Tibial nerve (tissue), 4 donors: ENCODE measurements at regions not wholly inside any gene's neighbourhood (a gene's known extent, or its start where the extent isn't known, plus 50 kb on each side); places are given as distances from the start of the nearest gene placed in this dataset.
"Not testable (repeated sequence)": the region's sequence is repeated elsewhere in the genome, so short reads cannot be mapped to it uniquely, and the experiment has no call there.

ENCODE experiments used
- DNase-seq, 2 donors: peaks; one replicate each; pipeline ENCODE4 v3.0.0-alpha.2; 2019; ENCODE audit warnings: low spot score in 2 of 2
- H3K27ac ChIP-seq, 4 donors: fragments of 200-600 bp; sonication (generic) in 3 of 4; one replicate each; pipeline ENCODE4 v1.5.1; 2017 to 2019; ENCODE audit warnings: mild to moderate bottlenecking in 1 of 4
- H3K27me3 ChIP-seq, 2 donors: fragments of 200-600 bp; sonication (generic) in 1 of 2; one replicate each; pipeline versions ENCODE4 v1.5.1 to v1.6.0; 2017 to 2019
- H3K36me3 ChIP-seq, 3 donors: fragments of 200-600 bp; sonication (generic); one replicate each; pipeline ENCODE4 v1.5.1; 2018 to 2019
- H3K4me1 ChIP-seq, 4 donors: fragments of 200-600 bp; sonication (generic) in 3 of 4; one replicate each; pipeline ENCODE4 v1.5.1; 2017 to 2019
- H3K4me3 ChIP-seq, 4 donors: fragments of 200-600 bp; sonication (generic) in 3 of 4; one replicate each; pipeline ENCODE4 v1.5.1; 2017 to 2019; ENCODE audit warnings: mild to moderate bottlenecking in 1 of 4, moderate library complexity in 1 of 4
- H3K9me3 ChIP-seq, 4 donors: fragments of 200-600 bp; sonication (generic) in 3 of 4; one replicate each; pipeline ENCODE4 v1.5.1; 2017 to 2019
- EP300 ChIP-seq, 2 donors: sonication (generic); formaldehyde crosslinking; IDR thresholded peaks; one replicate each; pipeline ENCODE4 v1.6.1; 2017; ENCODE audit warnings: antibody characterized with exemption in 2 of 2, mild to moderate bottlenecking in 1 of 2
- POLR2A ChIP-seq, 2 donors: fragments of 450-650 bp; IDR thresholded peaks; one replicate each; pipeline ENCODE4 v1.6.1; 2017; ENCODE audit warnings: antibody characterized with exemption in 2 of 2, mild to moderate bottlenecking in 2 of 2, moderate library complexity in 2 of 2
- WGBS, 2 donors: methylation state at CpG; one replicate each; pipeline ENCODE4 v1.1.5; 2018; 5-methylcytosine and 5-hydroxymethylcytosine counted together
- TF ChIP-seq, protein P1 (sequence below), 5 experiments: fragments of 200-600 bp in 3 of 5; fragments of 450-650 bp in 2 of 5; sonication (generic) in 3 of 5; IDR thresholded peaks; one replicate each; pipeline ENCODE4 v1.5.1; 2016 to 2019; ENCODE audit warnings: antibody characterized with exemption in 5 of 5, mild to moderate bottlenecking in 3 of 5, moderate library complexity in 2 of 5

DNA sequence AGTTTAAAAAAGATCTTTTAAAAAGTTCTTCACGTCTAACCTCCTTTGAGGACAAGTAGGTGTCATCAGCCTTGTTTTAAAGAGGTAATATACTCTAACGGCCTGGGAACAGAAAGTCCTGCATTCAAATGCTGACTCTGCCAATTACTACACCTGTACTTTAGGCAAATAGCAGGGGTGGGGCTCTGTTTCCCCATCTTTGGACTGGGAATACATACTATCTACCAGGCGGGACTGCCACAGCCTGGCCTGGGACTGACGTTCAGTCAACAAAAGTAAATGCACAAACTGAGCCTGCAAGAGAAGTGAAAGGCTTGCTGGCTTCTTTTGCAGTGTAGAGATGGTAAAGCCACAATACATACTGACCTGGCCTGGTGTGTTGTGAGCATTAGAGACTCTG is 107.6 kb upstream of the SPATA12 start:
- no peak overlapping the region for H3K27ac ChIP-seq
- no peaks in the 10 kb centered on the region for H3K36me3 ChIP-seq
- no peaks in the 10 kb centered on the region for H3K27me3 ChIP-seq
- TF ChIP-seq POLR2A (IDR thresholded peaks at IDR 0.05) (no peak), EP300 (IDR thresholded peaks at IDR 0.05) (no peak)
- TF ChIP-seq, protein P1, sequence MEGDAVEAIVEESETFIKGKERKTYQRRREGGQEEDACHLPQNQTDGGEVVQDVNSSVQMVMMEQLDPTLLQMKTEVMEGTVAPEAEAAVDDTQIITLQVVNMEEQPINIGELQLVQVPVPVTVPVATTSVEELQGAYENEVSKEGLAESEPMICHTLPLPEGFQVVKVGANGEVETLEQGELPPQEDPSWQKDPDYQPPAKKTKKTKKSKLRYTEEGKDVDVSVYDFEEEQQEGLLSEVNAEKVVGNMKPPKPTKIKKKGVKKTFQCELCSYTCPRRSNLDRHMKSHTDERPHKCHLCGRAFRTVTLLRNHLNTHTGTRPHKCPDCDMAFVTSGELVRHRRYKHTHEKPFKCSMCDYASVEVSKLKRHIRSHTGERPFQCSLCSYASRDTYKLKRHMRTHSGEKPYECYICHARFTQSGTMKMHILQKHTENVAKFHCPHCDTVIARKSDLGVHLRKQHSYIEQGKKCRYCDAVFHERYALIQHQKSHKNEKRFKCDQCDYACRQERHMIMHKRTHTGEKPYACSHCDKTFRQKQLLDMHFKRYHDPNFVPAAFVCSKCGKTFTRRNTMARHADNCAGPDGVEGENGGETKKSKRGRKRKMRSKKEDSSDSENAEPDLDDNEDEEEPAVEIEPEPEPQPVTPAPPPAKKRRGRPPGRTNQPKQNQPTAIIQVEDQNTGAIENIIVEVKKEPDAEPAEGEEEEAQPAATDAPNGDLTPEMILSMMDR (IDR thresholded peaks at IDR 0.05), result no peak
- 87 to 90% methylated on average over 4 of the region's 4 CpGs for whole genome bisulfite sequencing, 2 donors
- H3K4me3 ChIP-seq, result no peak overlapping the region
- DNase-seq, result no peak
- H3K9me3 ChIP-seq, result no peaks in the 10 kb centered on the region
- peaks cover 0 to 15% (median 0%) of the 10 kb centered on the region in 4 donors for H3K4me1 ChIP-seq

DNA sequence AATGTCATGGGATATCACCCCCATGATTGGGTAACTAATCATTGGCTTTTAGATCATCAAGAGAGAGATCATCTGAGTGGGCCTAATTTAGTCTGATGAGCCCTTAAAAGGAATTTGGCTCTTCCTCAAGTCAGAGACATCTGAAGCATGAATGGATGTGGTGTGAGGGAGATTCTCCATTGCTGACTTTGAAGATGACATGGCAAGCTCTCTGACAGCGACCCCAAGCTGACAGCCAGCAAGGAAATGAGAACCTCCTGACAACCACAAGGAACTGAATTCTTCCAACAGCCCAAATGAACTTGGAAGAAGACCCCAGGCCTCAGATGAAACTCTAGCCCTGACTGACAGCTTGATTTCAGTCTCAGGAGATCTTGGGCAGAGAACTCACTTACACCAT is 108.4 kb upstream of the SPATA12 start:
- no peaks in the 10 kb centered on the region for H3K9me3 ChIP-seq
- H3K27ac ChIP-seq, result no peak overlapping the region
- no peaks in the 10 kb centered on the region for H3K27me3 ChIP-seq
- H3K36me3 ChIP-seq, result no peaks in the 10 kb centered on the region
- peaks cover 0 to 15% (median 0%) of the 10 kb centered on the region in 4 donors for H3K4me1 ChIP-seq
- DNase-seq, result no peak
- no peak for TF ChIP-seq POLR2A (IDR thresholded peaks at IDR 0.05)
- TF ChIP-seq, protein P1 (IDR thresholded peaks at IDR 0.05), result no peak
- no peak for TF ChIP-seq EP300 (IDR thresholded peaks at IDR 0.05)
- H3K4me3 ChIP-seq, result no peak overlapping the region
- 77 to 100% methylated on average over 1 of the region's 1 CpG for WGBS, 2 donors

DNA sequence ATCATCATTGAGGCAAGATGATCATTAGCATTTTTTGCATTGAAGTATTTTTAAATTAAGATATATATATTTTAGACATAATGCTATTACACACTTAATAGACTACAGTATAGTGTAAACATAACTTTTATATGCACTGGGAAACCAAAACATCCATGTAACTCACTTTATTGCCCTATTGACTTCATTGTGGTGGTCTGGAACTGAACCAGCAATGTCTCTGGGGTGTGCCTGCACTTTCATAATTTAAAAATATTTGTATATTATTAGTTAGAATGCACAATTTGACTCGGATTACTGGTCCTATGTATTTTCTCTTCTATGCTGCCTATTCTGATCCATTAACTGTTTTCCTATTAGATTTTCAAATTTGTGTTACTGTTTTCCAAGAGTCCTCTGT is 109.1 kb upstream of the SPATA12 start:
- peaks cover 0 to 2% (median 0%) of the 10 kb centered on the region in 4 donors for H3K9me3 ChIP-seq
- H3K27me3 ChIP-seq, result no peaks in the 10 kb centered on the region
- H3K27ac ChIP-seq, result no peak overlapping the region
- no peak for DNase-seq
- no peak overlapping the region for H3K4me3 ChIP-seq
- 45 to 47% methylated on average over 1 of the region's 1 CpG for WGBS, 2 donors
- H3K36me3 ChIP-seq, result no peaks in the 10 kb centered on the region
- H3K4me1 ChIP-seq, result peaks cover 0 to 15% (median 0%) of the 10 kb centered on the region in 4 donors
- TF ChIP-seq EP300 (IDR thresholded peaks at IDR 0.05) (no peak), POLR2A (IDR thresholded peaks at IDR 0.05) (no peak)
- TF ChIP-seq, protein P1 (IDR thresholded peaks at IDR 0.05), result no peak

DNA sequence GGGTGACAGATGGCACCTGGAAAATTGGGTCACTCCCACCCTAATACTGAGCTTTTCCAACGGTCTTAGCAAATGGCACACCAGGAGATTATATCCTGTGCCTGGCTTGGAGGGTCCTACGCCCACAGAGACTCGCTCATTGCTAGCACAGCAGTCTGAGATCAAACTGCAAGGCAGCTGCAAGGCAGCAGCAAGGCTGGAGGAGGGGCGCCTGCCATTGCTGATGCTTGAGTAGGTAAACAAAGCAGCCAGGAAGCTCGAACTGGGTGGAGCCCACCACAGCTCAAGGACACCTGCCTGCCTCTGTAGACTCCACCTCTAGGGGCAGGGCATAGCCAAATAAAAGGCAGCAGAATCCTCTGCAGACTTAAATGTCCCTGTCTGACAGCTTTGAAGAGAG is 115.1 kb upstream of the SPATA12 start:
- not testable (repeated sequence) for H3K27ac ChIP-seq, H3K27me3 ChIP-seq, DNase-seq, H3K4me1 ChIP-seq, H3K36me3 ChIP-seq, H3K4me3 ChIP-seq
- 70 to 95% methylated on average over 5 of the region's 5 CpGs for WGBS, 2 donors
- H3K9me3 ChIP-seq, result peaks cover 0 to 20% (median 0%) of the 10 kb centered on the region in 4 donors

DNA sequence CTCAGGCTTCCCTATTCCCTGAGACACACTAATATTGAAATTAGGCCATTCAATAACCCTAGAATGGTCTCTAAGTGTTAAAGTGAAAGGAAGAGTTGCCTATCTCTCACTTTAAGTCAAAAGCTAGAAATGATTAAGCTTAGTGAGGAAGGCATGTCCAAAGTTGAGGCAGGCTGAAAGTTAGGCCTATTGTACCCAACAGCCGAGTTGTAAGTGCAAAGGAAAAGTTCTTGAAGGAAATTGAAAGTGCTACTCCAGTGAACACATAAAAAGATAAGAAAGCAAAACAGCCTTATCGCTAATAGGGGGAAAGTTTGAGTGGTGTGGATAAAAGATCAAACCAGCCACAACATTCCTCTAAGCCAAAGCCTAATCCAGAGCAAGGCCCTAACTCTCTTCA is 117.9 kb upstream of the SPATA12 start:
- TF ChIP-seq EP300 (IDR thresholded peaks at IDR 0.05) (no peak), POLR2A (IDR thresholded peaks at IDR 0.05) (no peak)
- TF ChIP-seq, protein P1 (IDR thresholded peaks at IDR 0.05), result no peak
- Histone ChIP-seq H3K9me3 (peaks cover 0 to 20% (median 0%) of the 10 kb centered on the region in 4 donors), H3K4me3 (no peak overlapping the region), H3K36me3 (peaks cover 0 to 6% (median 0%) of the 10 kb centered on the region in 3 donors), H3K27me3 (no peaks in the 10 kb centered on the region), H3K4me1 (no peaks in the 10 kb centered on the region), H3K27ac (no peak overlapping the region)
- 86 to 90% methylated on average over 2 of the region's 2 CpGs for WGBS, 2 donors
- no peak for DNase-seq

DNA sequence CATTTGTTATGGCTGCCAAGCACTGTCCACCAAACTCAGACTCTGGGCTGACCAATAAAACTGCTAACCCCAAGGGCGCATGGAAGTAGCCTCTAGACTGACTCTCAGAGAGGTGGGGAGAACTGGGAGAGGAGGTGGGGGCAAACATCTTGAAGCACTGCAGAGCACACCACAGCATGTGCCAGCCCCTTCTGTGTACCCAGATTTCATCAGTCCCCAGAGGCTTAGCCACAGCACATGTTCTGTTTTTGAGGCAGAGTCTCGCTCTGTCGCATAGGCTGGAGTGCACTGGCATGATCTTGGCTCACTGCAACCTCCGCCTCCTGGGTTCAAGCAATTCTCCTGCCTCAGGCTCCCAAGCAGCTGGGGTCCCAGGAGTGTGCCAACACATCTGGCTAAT is 119.5 kb upstream of the SPATA12 start:
- no peak overlapping the region for H3K4me3 ChIP-seq
- H3K4me1 ChIP-seq, result no peaks in the 10 kb centered on the region
- no peak overlapping the region for H3K27ac ChIP-seq
- 94% methylated on average over 4 of the region's 4 CpGs for WGBS, 2 donors
- H3K9me3 ChIP-seq, result peaks cover 0 to 14% (median 0%) of the 10 kb centered on the region in 4 donors
- no peak for DNase-seq
- TF ChIP-seq EP300 (IDR thresholded peaks at IDR 0.05) (no peak), POLR2A (IDR thresholded peaks at IDR 0.05) (no peak)
- TF ChIP-seq, protein P1 (IDR thresholded peaks at IDR 0.05), result no peak
- H3K27me3 ChIP-seq, result no peaks in the 10 kb centered on the region
- peaks cover 0 to 6% (median 0%) of the 10 kb centered on the region in 3 donors for H3K36me3 ChIP-seq
